HL-60 (cell line): ENCODE measurements at regions not wholly inside any gene's neighbourhood (a gene's known extent, or its start where the extent isn't known, plus 50 kb on each side); places are given as distances from the start of the nearest gene placed in this dataset.

Experiments
- POLR2AphosphoS5 ChIP-seq: IDR thresholded peaks from 2 replicates; pipeline ENCODE4 v1.6.1; 2012; ENCODE audit warnings: low read depth
- REST ChIP-seq: IDR thresholded peaks from 2 replicates; pipeline ENCODE4 v1.6.1; 2012; ENCODE audit warnings: low read depth; ENCODE audit not compliant: insufficient replicate concordance
- TF ChIP-seq, protein P1 (sequence below): IDR thresholded peaks from one replicate; pipeline ENCODE4 v1.5.1; 2011; ENCODE audit warnings: low read length, control low read depth, inconsistent platforms; ENCODE audit not compliant: insufficient read depth

- TF ChIP-seq, protein P1, sequence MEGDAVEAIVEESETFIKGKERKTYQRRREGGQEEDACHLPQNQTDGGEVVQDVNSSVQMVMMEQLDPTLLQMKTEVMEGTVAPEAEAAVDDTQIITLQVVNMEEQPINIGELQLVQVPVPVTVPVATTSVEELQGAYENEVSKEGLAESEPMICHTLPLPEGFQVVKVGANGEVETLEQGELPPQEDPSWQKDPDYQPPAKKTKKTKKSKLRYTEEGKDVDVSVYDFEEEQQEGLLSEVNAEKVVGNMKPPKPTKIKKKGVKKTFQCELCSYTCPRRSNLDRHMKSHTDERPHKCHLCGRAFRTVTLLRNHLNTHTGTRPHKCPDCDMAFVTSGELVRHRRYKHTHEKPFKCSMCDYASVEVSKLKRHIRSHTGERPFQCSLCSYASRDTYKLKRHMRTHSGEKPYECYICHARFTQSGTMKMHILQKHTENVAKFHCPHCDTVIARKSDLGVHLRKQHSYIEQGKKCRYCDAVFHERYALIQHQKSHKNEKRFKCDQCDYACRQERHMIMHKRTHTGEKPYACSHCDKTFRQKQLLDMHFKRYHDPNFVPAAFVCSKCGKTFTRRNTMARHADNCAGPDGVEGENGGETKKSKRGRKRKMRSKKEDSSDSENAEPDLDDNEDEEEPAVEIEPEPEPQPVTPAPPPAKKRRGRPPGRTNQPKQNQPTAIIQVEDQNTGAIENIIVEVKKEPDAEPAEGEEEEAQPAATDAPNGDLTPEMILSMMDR: no peak
- TF ChIP-seq POLR2AphosphoS5: no peak
- no peak for TF ChIP-seq REST
These were observed 294.5 kb upstream of the CDIN1 start for GRCh38 chr15:36284911-36285310.
